T-helper 2 cell treated with Interferon-gamma antibody and Interleukin-4, amounts not matched to agents 5 μg/mL and 100 μg/mL, for 36 hours (primary cell): ENCODE measurements at regions not wholly inside any gene's neighbourhood (a gene's known extent, or its start where the extent isn't known, plus 50 kb on each side); places are given as distances from the start of the nearest gene placed in this dataset.
"Not testable (repeated sequence)": the region's sequence is repeated elsewhere in the genome, so short reads cannot be mapped to it uniquely, and the experiment has no call there.

Experiments used
- DNase-seq: peaks from one replicate; pipeline ENCODE4 v3.0.0; 2021; ENCODE audit warnings: low spot score
- H3K27ac Mint-ChIP-seq: one replicate; pipeline ENCODE4 v1.8.0; 2021; ENCODE audit warnings: mild to moderate bottlenecking, mixed read lengths
- H3K27me3 Mint-ChIP-seq: one replicate; pipeline ENCODE4 v1.8.0; 2021; ENCODE audit warnings: low read depth, mixed read lengths
- H3K36me3 Mint-ChIP-seq: one replicate; pipeline ENCODE4 v1.8.0; 2021; ENCODE audit warnings: low read depth, mixed read lengths
- H3K4me1 Mint-ChIP-seq: one replicate; pipeline ENCODE4 v1.8.0; 2021; ENCODE audit warnings: low read depth, mixed read lengths
- H3K4me3 Mint-ChIP-seq: one replicate; pipeline ENCODE4 v1.8.0; 2022; ENCODE audit warnings: mild to moderate bottlenecking, moderate library complexity, mixed read lengths
- H3K9me3 Mint-ChIP-seq: one replicate; pipeline ENCODE4 v1.8.0; 2021; ENCODE audit warnings: mixed read lengths

DNA sequence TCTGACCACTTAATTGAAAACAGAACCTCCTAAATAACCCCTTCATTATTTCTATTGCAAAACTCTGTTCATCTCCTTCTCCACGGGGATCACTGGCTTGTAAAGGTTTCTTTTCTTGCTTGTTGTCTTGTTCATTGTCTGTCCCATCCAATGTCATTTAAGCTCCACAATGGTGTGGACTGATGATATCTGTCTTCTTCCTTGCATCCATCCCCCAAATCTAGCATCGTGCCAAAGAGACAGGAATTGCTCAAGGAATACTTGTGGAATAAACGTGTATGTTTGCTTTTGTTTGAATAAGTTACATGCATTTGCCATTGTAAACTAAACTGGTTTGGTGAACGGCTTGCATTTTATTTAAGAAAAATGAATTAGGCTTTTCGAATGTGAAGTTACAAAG is 306.8 kb upstream of the POM121L12 start:
- H3K4me1 Mint-ChIP-seq, H3K27ac Mint-ChIP-seq, H3K27me3 Mint-ChIP-seq, H3K4me3 Mint-ChIP-seq, DNase-seq, H3K36me3 Mint-ChIP-seq: not testable (repeated sequence)
- H3K9me3 Mint-ChIP-seq: peaks cover 45% of the 10 kb centered on the region

DNA sequence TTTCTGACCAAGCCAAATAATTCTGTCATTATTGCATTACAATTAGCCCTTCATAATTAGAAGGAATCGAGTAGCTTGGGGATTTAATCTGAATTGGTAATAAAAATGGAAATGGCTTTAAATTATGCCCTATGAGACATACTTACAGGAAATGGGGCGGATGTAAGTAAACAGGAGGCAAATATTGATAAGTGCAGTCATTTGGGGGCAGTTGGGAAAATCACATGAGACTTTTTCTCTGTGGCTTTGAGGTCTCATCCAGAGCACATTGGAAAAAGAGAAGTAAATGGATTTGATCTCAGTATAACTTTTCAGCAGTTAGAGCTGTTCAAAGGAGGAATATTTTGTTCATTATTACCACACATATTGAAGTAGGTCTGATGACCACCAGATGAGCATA is 307.8 kb upstream of the POM121L12 start:
- H3K27ac Mint-ChIP-seq: no peak overlapping the region
- H3K27me3 Mint-ChIP-seq: no peaks in the 10 kb centered on the region
- no peaks in the 10 kb centered on the region for H3K4me1 Mint-ChIP-seq
- peaks cover 47% of the 10 kb centered on the region for H3K9me3 Mint-ChIP-seq
- no peaks in the 10 kb centered on the region for H3K36me3 Mint-ChIP-seq
- DNase-seq: no peak
- H3K4me3 Mint-ChIP-seq: no peak overlapping the region

DNA sequence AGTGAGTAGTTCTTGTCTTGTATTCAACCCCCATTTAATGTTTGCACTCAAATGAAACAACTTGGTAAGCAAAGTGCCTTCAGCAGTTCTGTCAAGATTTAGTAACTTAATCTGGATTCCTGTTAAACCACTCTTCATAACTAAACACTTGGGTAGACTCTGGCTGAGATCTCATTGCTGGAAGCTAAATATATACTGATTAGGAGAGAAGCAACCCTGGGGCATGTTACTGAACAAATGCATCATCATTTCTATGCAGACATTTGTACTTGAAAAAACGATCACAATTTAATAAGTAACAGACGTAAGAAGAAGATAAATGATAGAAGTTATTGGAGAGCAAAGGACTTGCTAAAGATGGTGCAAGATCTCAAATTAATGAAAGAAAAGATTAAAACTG is 308.4 kb upstream of the POM121L12 start:
- H3K27me3 Mint-ChIP-seq: no peaks in the 10 kb centered on the region
- no peaks in the 10 kb centered on the region for H3K4me1 Mint-ChIP-seq
- H3K27ac Mint-ChIP-seq: no peak overlapping the region
- DNase-seq: no peak
- H3K36me3 Mint-ChIP-seq: no peaks in the 10 kb centered on the region
- H3K9me3 Mint-ChIP-seq: peaks cover 48% of the 10 kb centered on the region
- no peak overlapping the region for H3K4me3 Mint-ChIP-seq

DNA sequence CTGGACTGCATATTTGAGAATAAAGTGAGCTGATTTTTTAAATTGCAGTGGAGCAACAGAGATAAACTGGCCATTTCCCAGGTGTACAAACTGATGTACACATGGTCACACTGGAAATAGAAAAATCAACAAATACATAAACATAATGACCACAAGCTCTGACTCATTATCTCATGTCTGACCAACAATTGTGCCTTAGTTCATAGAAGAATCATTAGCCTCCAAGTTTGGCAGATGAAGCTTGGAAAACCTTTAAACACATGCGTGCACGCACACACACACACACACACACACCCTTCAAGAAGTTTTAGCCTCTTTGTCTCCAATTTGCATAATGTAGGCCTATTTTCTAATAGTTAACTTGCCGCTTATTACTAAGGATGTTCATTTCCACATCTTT is 308.9 kb upstream of the POM121L12 start:
- peaks cover 44% of the 10 kb centered on the region for H3K9me3 Mint-ChIP-seq
- no peak overlapping the region for H3K27ac Mint-ChIP-seq
- no peaks in the 10 kb centered on the region for H3K4me1 Mint-ChIP-seq
- H3K36me3 Mint-ChIP-seq: no peaks in the 10 kb centered on the region
- DNase-seq: no peak
- H3K27me3 Mint-ChIP-seq: no peaks in the 10 kb centered on the region
- H3K4me3 Mint-ChIP-seq: no peak overlapping the region

DNA sequence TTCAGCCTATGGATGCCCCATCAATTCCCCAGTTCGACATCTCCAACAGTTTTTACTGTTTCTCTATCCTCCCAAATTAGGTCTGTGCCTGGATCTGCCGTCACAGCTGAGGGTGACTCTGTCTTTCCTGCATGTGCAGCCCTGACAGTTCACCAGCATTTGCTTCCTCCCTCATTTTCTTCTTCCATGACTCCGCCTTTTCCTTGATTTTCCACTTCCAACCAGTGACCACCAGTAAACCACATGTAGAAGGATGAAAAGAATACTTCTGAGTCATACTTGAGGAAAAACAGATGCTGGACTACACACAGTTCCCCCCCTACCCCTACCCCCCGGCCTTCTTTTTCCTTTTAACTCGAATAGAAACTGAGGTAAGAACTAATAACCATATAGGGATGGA is 311.8 kb upstream of the POM121L12 start:
- H3K9me3 Mint-ChIP-seq: peaks cover 36% of the 10 kb centered on the region
- no peaks in the 10 kb centered on the region for H3K36me3 Mint-ChIP-seq
- no peak for DNase-seq
- no peaks in the 10 kb centered on the region for H3K27me3 Mint-ChIP-seq
- no peaks in the 10 kb centered on the region for H3K4me1 Mint-ChIP-seq
- H3K27ac Mint-ChIP-seq: no peak overlapping the region
- no peak overlapping the region for H3K4me3 Mint-ChIP-seq

DNA sequence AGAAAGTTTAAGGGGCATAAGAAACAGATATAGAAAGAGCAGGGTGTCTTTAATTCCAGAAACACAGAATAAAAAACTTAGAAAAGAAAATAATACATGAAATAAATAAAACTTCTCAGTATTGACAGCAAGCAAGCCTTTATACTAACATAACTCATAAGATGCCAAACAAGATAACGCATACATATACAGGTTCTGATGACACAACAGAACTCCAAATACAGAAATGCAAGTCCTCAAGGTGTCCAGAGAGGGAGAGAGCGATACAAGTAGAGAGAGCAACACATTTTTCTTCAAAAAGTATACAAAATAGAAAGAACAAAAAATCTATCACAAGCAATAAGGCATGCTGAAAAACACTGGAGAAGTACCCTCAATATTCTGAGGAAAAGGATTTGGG is 314.6 kb upstream of the POM121L12 start:
- Mint-ChIP-seq H3K36me3 (no peaks in the 10 kb centered on the region), H3K27ac (no peak overlapping the region), H3K4me3 (no peak overlapping the region), H3K9me3 (peaks cover 26% of the 10 kb centered on the region), H3K27me3 (no peaks in the 10 kb centered on the region), H3K4me1 (no peaks in the 10 kb centered on the region)
- no peak for DNase-seq

DNA sequence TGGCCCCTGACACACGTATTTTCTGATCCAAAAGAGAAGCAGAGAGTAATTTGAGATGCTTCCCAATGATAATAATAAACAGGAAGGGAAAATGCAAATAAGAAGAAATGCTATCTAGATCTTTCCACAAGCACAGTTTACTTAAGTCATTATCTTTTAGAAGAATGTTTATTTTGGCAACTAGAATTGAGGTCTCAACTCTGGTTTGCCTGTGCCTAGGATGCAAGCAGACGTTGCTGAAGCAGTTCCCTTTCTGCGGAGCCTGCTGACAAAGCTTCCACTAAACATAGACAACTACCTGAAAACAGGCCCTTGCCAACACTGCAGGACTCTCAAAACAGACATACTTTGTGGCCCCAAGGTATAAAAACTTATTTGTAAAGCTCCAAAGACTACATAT is 315.8 kb upstream of the POM121L12 start:
- Mint-ChIP-seq H3K36me3 (no peaks in the 10 kb centered on the region), H3K4me3 (no peak overlapping the region), H3K4me1 (no peaks in the 10 kb centered on the region), H3K9me3 (peaks cover 28% of the 10 kb centered on the region), H3K27ac (no peak overlapping the region), H3K27me3 (no peaks in the 10 kb centered on the region)
- DNase-seq: no peak

DNA sequence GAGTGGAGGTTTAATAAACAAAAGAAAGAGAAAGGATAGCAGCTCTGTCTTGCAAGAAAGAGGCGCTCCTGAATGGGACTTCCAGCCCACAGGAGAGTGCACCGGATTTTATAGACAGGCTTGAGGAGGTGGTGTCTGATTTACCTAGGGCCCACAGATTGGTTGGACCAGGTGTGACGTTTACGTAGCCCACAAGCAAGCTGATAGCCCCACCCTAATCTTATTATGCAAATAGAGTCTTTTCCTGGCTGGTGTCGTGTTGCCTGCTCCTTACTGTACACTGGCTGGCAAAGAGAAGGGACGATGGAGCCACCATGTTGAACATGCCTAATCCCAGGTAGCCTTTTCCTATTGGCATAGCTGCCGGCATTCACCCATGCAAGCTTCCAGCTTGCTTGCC is 319.7 kb upstream of the POM121L12 start:
- no peak for DNase-seq
- Mint-ChIP-seq H3K27ac (no peak overlapping the region), H3K9me3 (peaks cover 43% of the 10 kb centered on the region), H3K4me3 (no peak overlapping the region), H3K27me3 (no peaks in the 10 kb centered on the region), H3K4me1 (no peaks in the 10 kb centered on the region), H3K36me3 (no peaks in the 10 kb centered on the region)

DNA sequence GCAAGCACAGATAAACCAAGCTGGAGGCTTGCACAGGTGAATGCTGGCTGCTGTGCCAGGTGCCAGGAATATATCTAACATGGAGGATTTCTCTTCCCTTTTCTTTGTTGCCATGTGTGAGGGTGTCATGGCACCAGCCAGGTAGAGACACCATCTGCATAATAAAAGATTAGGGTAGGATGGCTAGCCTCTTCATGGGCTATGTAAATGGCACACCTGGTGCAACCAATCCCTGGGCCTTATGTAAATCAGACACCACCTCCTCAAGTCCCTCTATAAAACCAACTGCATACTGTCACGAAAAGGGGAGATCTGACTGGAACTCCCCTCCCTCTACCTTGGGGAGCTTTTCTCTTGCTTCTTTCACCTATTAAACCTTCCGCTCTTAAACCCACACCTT is 322.5 kb upstream of the POM121L12 start:
- no peak for DNase-seq
- Mint-ChIP-seq H3K4me3 (no peak overlapping the region), H3K27ac (no peak overlapping the region), H3K36me3 (no peaks in the 10 kb centered on the region), H3K9me3 (peaks cover 60% of the 10 kb centered on the region), H3K27me3 (no peaks in the 10 kb centered on the region), H3K4me1 (no peaks in the 10 kb centered on the region)

DNA sequence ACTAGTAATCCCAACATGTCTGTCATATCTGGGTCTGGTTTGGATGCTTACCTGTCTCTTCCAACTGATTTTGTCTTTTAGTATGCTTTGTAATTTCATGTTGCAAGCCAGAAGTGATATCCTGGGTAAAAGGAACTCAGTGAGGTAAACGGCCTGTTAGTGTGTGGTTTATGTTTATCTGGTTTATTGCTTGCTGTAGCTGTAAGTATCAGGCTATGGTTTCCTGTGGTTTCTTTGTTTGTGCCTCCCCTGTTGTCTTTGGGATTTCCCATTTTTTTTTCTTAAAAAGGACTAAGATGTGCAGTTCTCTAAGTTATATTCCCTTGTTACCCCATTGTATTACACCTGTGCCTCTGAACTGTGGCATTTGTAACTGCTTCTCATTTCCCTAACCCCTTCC is 323.5 kb upstream of the POM121L12 start:
- H3K4me3 Mint-ChIP-seq: no peak overlapping the region
- no peaks in the 10 kb centered on the region for H3K36me3 Mint-ChIP-seq
- H3K27ac Mint-ChIP-seq: no peak overlapping the region
- DNase-seq: no peak
- no peaks in the 10 kb centered on the region for H3K4me1 Mint-ChIP-seq
- H3K27me3 Mint-ChIP-seq: no peaks in the 10 kb centered on the region
- H3K9me3 Mint-ChIP-seq: peaks cover 54% of the 10 kb centered on the region

DNA sequence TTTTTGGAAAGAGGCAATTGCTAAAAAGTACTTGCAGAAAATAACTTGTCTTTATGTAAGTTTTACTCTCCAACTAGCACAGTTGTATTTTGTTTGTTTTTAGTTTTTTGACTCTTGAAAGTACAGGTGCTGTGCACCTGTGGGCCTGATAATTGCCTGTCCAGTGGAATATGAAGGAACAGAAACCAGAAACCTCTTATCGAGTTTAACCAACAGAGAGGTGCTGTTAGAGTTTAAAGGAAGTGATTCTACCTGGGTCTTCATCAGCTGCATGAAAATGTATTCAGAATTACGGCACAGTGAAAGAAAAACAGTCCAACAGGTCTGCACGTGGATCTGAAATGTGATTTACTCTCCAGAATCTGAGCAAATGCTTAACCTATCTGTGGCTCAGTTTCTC is 326.6 kb upstream of the POM121L12 start:
- DNase-seq: no peak
- Mint-ChIP-seq H3K4me3 (no peak overlapping the region), H3K36me3 (no peaks in the 10 kb centered on the region), H3K4me1 (no peaks in the 10 kb centered on the region), H3K27me3 (no peaks in the 10 kb centered on the region), H3K9me3 (peaks cover 45% of the 10 kb centered on the region), H3K27ac (no peak overlapping the region)

DNA sequence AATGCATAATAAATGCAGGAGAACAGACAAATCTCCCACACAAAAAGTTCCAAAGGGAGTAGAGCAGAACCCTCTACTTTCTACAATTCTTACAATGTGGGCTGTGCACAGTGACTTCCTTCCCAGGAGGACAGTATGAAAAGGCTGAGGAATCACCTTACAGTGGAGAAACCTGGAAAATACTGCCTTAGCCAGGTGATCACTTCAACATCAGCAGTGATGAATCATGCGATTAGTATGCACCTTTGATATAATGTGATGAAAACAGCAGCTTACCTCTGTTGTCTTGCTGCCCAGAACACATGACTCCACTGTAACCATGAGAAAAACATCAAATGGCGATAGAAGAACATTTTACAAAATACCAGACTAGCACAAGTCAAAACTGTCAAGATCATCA is 329.7 kb upstream of the POM121L12 start:
- Mint-ChIP-seq H3K27me3 (no peaks in the 10 kb centered on the region), H3K36me3 (no peaks in the 10 kb centered on the region)

DNA sequence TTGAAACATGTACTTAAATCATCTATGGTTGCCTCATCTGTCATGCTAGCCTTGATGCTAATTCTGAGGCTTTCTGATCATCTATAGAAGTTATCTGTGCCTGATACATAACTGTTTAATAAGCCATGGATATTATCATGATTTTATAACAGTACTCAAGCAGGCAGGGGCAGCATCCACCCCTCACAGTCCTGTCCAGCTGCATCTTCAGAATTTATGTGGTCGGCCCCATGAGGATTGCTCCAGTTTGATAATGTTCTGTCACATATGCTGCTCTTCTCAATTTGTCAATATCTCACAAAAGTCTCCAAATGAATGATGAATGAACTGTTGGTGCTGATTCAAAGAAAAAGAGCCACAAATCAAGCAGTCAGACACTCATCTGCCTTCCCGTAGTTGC is 335.1 kb upstream of the POM121L12 start:
- Mint-ChIP-seq H3K4me1 (no peaks in the 10 kb centered on the region), H3K4me3 (no peak overlapping the region), H3K27me3 (no peaks in the 10 kb centered on the region), H3K27ac (no peak overlapping the region), H3K9me3 (peaks cover 24% of the 10 kb centered on the region), H3K36me3 (no peaks in the 10 kb centered on the region)
- DNase-seq: no peak

More for the DNA sequence above, 329.7 kb upstream of the POM121L12 start:
- no peak for DNase-seq
- no peak overlapping the region for H3K4me3 Mint-ChIP-seq
- H3K4me1 Mint-ChIP-seq: no peaks in the 10 kb centered on the region
- peaks cover 34% of the 10 kb centered on the region for H3K9me3 Mint-ChIP-seq
- no peak overlapping the region for H3K27ac Mint-ChIP-seq

DNA sequence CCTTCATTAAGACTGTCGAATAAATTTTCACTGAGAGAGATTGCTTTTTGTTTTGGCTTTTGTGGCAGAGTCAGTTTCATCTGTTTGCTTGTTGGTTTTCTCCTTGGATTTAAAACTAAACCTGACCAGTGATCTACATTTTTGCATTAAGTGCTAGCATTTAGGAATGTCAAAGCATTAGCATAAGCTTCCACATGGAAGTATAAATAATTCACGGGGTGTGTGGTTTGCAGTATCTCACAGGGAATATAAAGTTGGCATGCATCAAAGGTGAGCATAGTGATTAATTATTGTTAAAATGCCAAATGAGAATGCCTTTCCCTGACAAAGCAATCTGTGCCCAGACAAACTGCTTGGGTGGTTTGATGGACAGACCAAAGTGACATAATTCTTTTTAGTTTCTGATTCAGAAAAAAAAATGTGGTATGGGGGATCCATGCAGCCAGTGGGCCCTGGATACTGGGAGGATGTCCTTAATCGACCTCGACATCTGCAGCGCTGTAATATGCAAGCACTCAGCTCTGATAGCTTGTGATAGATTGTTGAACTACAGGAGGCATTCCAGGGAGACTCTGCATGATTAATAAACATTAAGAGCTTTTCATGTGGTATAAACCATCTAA is 339.3 kb upstream of the POM121L12 start:
- no peak overlapping the region for H3K27ac Mint-ChIP-seq
- no peak overlapping the region for H3K4me3 Mint-ChIP-seq
- peaks cover 24% of the 10 kb centered on the region for H3K9me3 Mint-ChIP-seq
- H3K4me1 Mint-ChIP-seq: no peaks in the 10 kb centered on the region
- H3K27me3 Mint-ChIP-seq: no peaks in the 10 kb centered on the region
- DNase-seq: no peak
- H3K36me3 Mint-ChIP-seq: no peaks in the 10 kb centered on the region

DNA sequence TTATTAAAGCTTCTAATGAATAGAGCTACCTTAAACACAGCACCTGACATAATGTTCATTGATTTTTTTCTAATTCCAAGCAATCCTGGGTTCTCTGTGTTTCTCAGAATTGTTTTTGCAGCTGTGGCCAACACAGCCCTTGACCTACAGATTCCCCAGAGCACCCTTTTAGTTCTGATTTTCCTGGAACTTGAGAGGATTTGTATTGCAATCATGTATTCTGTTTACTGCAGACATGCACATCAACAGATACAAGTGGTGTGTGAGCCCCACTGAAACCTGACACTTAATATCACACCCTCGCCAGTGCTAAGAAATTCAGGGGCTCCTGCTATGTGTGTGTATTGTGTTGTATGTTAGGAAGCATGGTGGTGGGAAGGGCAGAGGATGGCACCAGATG is 344.2 kb upstream of the POM121L12 start:
- Mint-ChIP-seq H3K36me3 (no peaks in the 10 kb centered on the region), H3K4me1 (no peaks in the 10 kb centered on the region), H3K27me3 (no peaks in the 10 kb centered on the region), H3K9me3 (peaks cover 39% of the 10 kb centered on the region), H3K27ac (no peak overlapping the region), H3K4me3 (no peak overlapping the region)
- DNase-seq: no peak
